22Rv1 (cell line): ENCODE measurements at regions not wholly inside any gene's neighbourhood (a gene's known extent, or its start where the extent isn't known, plus 50 kb on each side); places are given as distances from the start of the nearest gene placed in this dataset.

Source experiments
- CTCF ChIP-seq: fragments of 450-650 bp; IDR thresholded peaks from 2 replicates; pipeline ENCODE4 v1.5.1; 2017; ENCODE audit warnings: mild to moderate bottlenecking
- ZFX ChIP-seq: fragments of 450-650 bp; IDR thresholded peaks from 2 replicates; pipeline ENCODE4 v1.6.1; 2017; ENCODE audit warnings: antibody characterized with exemption, borderline replicate concordance

DNA sequence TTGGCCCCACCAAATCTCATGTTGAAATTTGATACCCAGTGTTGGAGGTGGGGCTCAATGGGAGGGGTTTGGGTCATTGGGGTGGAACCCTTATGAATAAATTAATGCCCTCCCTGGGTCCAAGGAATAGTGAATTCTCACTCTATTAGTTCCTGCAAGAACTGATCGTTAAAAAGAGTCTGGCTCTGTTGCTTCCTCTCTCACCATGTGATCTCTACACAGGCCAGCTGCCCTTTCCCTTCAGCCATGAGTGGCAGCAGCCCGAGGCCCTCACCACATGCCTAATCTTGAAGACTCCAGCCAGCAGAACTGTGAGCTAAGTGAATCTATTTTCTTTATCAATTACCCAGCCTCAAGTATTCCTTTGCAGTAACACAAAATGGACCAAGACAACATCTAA is 106.0 kb downstream of the CAAP1 start:
- TF ChIP-seq CTCF (no peak), ZFX (no peak)
